NCI-H146 treated with DMSO at 0.1 percent for 48 hours (cell line): ENCODE measurements at regions not wholly inside any gene's neighbourhood (a gene's known extent, or its start where the extent isn't known, plus 50 kb on each side); places are given as distances from the start of the nearest gene placed in this dataset.
"Not testable (repeated sequence)": the region's sequence is repeated elsewhere in the genome, so short reads cannot be mapped to it uniquely, and the experiment has no call there.

ENCODE experiments used
- DNase-seq: peaks from one replicate; lab custom pipeline; 2025; ENCODE audit not compliant: unreplicated experiment; lab: John Stamatoyannopoulos, UW

GRCh38 chr15:31507573-31507972 is 180.9 kb downstream of the KLF13 start:
- DNase-seq, result not testable (repeated sequence)

- no peak for DNase-seq
Observed at GRCh38 chr15:31508656-31509055, 182.0 kb downstream of the KLF13 start.

DNA sequence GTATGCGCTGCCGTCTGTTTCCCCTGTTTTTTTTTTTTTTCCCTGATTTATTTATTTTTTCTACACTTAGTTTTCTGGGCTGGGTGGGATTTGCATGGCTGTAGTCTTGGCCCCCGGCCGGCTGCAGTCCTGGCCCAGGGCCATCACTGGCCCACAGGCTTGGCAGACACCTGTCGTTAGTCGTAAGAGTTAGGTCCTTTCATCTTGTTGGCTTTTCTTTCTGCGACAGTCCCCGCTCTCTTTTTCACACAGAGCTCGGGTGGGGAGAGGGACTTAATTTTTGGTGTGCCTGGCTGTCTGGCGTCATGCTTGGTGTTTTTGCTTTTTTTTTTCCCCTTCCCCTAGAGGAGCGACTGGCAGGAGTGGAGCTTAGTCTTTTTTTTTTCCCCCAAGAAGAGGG is 183.4 kb downstream of the KLF13 start:
- DNase-seq, result no peak

GRCh38 chr15:31511707-31512310 is 185.2 kb downstream of the KLF13 start:
- no peak for DNase-seq

DNA sequence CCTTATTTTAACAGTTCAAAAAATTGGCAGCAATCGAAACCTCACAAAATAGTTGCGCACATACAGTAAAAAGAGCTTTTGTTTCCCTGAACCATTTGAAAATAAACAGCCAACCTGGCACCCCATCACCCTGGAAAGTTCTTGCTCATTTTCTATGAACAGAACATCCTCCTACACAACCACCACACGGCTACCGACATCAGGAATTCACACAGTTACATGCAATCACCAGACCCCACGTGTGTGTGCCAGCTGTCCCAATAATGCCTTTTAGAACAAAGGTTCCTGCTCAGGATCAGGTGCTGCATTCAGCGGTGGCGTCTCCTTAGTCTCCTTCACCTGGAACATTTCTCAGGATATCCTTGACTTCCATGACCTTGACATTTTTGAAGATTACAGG is 186.5 kb downstream of the KLF13 start:
- no peak for DNase-seq

- DNase-seq, result no peak
Observed at GRCh38 chr15:31516440-31516839, 189.8 kb downstream of the KLF13 start.

DNA sequence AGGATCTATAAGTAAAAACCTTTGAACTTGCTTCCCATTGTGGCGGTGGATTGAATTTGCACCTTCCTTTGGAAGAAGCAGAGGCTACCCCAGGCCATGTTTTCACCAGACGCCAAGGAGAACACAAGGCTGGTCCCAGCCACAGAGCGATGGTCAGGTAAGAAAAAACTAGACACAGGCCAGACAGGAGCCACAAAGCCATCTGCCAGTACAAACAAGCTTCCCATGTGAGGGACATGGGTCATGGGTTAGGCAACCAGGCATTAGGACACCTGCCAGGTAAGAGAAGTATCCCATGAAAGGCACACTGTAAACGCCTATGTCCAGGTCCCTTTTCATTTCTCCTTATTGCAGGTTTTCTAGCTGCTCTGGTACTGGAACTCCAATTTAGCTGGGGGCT is 190.2 kb downstream of the KLF13 start:
- no peak for DNase-seq

- DNase-seq, result no peak
Observed at GRCh38 chr15:31517711-31518110, 191.1 kb downstream of the KLF13 start.

GRCh38 chr15:31522028-31522427 is 195.4 kb downstream of the KLF13 start:
- no peak for DNase-seq

DNA sequence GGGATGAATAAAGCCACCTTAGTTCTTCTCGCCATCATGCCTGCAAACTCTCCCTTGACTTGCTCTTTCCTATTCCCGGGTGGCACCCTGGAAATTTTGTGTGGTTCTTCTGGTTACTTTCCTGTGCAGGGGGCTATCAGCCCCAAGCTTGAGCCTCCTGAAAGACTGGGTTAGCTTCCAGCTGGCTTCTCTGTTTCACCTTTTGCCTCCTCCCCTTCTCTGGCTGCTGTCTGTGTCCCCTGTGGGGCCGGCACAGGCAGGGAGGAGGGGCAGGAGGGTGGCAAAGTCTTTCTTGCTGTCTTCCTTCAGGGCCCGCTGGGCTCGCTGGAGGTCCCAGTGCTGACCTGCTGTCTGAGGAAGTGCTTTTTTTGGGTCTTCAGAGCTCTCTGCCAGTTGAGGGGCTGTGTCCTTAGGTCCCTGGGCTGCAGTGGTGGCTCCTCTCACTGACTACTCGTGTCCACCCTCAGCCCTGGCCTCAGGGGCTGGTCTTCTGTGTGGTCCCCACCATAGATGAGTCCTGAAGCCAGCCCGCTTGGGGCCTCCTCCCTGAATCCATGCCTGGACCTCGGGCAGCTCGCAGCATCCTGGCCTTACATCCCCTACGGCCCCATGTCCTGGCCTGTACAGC is 196.5 kb downstream of the KLF13 start:
- DNase-seq, result no peak

- DNase-seq, result no peak
Observed at GRCh38 chr15:31523655-31524049, 197.0 kb downstream of the KLF13 start.

DNA sequence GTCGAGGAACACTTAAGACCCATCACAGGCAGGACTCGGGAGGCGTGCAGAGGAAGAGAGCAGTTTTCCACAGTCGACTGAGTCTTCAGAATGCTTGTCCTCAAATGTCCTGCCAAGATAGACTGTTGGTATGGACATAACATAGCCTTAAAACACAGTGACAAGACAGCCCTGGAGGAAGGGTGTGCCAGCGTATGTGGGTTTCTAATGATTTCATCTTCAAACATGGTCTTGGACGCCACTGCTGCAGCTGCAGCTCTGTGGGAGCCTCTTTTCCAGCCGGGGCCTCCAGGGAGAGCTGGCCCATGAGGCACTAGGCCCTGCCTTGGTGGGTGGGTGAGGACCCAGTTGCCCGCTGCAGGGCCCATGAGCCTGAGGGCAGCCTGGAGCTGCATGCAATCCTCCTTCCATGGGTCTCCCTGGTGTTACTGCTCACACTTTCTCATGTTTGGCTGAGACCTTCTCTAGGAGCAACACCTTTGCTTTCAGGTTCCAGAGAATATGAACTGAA is 198.6 kb downstream of the KLF13 start:
- DNase-seq, result no peak

DNA sequence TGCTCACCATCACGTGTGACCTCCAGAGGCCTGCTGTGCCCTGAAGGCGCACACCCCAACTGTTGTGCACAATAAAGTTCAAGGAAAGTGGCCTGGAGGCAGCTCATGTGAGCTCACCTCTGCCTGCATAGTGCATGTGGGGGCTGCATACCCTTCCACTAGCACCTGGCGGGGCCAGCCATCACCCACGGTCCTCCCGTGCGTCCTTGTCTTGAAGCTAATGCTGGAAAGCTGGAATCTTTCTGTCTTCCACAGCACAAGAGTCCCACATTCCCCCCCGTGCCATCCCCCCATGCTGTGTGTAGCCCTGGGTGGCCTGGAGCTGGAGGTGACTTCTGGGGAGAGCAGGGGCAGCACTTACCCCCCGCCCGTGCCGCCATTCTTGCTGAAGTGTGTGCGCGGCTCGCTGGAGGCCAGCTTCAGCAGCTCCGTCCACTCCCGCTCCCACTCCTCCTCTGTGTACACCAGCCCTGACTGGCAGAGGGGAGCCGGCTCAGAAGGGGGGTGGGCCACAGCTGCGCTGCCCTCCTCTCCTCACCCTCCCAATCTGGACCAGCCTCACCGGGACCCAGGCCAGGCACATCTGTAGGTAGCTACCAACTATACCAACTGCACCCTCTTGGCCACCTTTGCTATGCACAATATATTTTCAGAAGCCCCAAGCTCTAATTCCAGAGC is 199.5 kb downstream of the KLF13 start:
- no peak for DNase-seq

DNA sequence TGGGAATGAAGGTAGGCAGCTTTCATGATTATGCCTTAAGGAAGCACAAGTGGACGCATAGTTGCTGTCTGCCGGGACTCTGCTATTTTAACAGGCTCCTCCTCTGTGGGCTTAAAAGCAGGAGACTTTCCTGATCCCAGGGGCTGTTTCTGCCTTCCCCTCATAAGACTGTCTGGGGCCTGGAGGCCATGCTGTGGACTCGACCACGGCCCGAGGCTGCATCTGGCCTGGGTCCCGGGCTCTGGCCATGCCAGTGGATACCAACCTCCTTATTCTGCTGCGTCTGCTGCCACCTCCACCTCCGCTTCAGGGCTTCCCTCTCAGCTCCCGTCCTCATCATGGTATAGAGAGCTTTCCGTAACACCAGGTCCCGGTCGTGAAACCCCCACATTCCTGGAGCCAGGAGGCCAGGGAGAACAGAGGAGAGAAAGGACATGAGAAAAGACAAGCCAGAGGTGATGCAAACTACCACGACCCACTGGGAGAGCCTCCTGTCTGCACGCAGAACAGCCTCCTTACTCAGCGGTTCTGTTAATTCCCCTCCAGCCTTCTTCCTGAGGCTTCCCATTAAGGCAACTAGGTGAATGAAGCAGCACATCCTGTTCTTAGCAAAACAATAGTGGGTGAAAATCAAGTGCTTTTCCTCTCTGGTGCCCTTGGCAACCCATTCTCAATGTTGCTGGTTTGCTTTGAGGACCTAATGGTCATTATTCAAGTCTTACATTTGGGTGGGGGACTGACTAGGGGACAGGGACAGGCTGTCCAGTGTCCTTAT is 200.5 kb downstream of the KLF13 start:
- DNase-seq, result no peak

DNA sequence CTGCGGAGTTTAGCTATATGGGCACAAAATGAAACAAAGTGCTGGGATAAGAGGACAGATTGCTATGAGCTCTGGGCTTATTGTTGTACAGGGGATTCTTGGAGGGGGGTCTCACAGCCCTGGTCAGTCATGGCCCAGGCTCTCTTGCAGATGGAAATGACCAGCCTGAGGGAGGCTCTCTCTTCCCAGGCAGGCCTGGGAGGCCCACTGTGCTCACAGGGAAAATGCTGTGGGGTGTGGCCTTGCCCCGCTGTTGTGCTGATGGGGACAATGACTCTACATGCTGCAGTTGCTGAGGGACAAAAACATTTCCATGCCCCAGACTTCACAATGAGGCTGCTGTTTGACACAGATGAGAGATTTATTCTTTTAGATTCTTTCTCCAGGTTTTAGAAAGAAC is 202.2 kb downstream of the KLF13 start:
- no peak for DNase-seq

DNA sequence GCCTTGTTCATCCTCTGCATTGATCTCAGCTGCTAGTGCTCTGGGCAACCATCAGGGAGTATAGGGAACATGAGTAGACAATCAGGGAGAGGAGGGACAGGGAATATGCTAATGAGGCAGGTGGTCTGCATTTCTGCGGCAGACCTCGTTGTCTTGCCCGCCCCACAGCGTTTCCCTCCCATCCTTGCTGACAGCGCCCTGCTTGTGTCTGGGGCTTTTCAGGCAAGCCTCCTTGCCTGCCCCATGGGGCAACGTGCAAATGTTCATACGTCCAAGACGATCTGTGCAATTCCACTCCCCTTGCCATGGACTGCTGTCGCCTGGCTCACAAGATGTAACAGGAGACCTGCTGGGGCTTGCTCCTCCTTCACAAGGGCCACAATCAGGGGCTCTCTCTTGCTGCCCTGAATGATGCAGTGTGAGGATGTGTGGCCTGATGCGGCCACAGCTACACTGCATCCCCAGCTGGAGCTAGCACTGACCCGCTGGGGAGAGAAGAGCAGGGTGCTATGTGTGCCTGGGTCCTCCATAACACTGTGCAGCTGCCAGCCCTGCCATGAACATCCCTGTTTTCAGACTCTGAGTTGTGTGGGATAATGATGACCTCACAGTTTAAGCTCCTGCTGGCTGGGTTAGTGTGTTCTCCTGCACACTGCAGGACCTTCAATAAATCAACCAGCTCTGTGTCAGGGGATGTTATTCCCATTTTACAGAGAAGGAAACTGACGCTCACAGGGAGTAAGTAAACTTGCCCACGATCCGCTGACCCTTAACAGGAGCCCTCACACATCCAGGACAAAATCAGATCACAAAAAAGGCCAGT is 211.3 kb downstream of the KLF13 start:
- DNase-seq, result no peak

- DNase-seq, result no peak
Observed at GRCh38 chr15:31540633-31541032, 214.0 kb downstream of the KLF13 start.

- DNase-seq, result no peak
Observed at GRCh38 chr15:31544361-31544760, 217.7 kb downstream of the KLF13 start.

- no peak for DNase-seq
Observed at GRCh38 chr15:31545257-31545656, 218.6 kb downstream of the KLF13 start.

GRCh38 chr15:31550211-31550977 is 223.8 kb downstream of the KLF13 start:
- peak; percentile 25 for DNase-seq
